ENCODE measurements at regions not wholly inside any gene's neighbourhood (a gene's known extent, or its start where the extent isn't known, plus 50 kb on each side); places are given as distances from the start of the nearest gene placed in this dataset.

DNA sequence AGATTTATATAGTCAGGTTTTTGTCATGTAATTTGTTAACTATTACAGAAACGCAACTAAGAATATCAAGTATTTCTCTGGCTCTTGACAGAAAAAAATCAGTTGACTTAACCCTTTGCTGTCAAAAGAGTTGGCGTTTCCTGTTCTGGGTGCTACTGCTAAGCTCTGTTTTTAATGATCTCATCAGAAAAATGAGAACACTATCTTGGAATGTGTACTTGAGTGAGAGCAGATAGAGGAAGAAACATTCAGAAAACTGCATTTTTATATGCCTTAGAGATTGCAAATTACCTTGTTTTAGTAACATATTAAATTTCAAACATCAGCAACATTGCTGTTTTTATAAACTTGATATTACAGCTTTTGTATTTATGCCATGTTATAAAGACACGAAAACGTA lies 297.9 kb downstream of the RDH14 start:
- no peak for DNase-seq (ENCODE audit: low read depth)

DNA sequence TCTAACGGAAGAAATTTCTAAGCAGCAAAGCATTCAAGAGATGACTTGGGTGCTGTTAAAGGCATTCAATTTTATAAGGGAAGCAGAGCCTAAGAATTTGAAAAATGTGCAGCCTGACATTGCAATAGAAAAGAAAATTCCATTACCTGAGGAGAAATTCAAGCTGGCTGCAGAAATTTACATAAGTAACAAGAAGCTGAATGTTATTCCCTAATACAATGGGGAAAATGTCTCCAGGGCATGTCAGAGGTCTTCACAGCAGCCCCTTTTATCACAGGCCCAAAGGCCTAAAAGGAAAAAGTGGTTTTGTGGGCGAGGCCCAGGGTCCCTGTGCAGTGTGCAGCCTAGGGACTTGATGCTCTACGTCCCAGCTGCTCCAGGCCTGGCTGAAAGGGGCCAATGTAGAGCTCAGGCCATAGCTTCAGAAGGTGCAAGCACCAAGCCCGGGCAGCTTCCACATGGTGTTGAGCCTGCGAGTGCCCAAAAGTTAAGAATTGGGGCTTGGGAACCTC lies 306.7 kb downstream of the RDH14 start:
- DNase-seq (ENCODE audit: low read depth): no peak

DNA sequence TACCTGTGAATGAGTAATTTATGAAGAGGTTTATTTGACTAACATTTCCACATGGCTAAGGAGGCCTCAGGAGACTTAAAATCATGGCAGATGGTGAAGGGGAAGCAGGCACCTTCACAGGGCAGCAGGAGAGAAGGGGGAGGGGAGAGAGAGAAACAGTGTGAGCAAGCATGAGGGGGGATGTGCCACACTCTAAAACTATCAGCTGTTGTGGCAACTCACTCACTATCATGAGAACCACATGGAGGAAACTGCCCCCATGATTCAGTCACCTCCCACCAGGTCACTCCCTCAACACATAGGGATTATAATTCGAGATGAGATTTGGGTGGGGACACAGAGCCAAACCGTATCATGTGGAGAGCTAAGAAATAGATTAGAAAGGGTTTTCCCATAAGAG lies 309.0 kb downstream of the RDH14 start:
- no peak for DNase-seq (ENCODE audit: low read depth)

DNA sequence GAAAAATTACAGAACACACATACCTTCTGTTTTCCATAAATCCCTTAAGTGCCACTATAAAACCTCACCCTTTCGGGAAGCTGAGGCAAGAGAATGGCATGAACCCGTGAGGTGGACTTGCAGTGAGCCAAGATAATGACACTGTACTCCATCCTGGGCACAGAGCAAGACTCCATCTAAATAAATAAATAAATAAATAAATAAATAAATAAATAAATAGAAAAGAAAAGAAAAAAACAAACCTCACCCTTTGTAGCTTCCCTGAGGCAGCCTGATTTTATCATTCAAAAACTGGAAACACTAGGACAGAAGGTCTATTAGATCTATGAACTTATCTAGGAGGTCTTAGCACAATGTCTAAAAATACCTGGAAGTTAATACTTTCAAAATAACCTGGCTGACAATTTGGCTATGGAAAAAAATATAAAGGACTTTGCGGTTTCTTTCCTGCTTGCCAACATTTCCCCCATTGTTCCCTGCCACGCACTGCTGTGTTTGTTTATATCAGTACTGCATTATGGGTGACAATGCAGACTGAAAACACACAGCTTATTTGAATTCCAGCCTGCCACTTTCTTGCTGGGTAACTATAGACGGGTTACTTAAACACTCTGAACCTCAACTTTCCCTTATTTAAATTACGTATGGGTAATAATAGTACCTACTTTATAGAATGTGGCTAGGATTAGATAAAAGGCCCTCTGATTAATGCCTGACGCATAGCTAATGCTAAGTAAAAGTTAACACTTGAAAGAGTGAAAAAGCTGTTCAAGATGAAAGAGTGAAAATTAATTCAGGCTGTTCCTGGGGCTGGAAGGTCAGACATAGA lies 313.0 kb downstream of the RDH14 start:
- DNase-seq (ENCODE audit: low read depth): no peak

DNA sequence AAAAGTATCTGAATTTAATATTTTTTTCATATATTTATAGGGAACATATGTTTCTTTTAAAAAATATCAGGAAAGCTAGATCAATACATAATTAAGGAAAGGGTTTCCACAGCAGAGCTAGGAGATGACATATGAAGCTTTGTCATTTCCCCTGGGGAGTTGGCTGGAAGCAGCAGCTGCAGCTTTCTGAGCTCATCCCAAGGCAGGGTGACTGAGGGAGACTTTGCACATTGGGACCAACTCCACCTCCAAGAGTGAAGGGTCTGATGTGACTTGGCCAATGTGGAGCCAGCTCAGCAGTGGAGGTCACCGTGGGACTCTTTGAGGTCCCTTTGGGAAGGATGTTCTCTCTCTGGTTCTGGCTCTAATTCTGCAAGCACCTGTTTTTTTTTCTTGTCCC lies 315.1 kb downstream of the RDH14 start:
- DNase-seq (ENCODE audit: low read depth): no peak

DNA sequence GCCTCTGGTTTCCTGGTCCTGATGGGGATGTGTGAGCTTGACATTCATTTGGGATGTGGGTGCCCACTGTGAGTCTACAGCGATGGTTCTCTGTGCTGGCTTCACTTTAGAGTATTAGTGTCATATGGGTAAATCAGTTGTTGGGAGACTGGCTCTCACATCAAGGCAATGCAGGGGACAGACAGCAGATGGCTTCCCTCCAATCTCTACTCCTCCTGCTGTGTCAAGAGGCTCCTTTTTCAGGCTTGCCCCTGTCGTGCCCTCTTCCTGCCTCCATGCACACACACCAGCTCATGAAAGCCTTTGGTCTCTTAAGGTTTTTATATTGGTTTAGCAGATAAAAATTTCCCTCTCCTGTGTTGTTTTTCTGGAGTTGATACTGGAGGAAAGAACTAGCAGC lies 315.6 kb downstream of the RDH14 start:
- DNase-seq (ENCODE audit: low read depth): no peak

DNA sequence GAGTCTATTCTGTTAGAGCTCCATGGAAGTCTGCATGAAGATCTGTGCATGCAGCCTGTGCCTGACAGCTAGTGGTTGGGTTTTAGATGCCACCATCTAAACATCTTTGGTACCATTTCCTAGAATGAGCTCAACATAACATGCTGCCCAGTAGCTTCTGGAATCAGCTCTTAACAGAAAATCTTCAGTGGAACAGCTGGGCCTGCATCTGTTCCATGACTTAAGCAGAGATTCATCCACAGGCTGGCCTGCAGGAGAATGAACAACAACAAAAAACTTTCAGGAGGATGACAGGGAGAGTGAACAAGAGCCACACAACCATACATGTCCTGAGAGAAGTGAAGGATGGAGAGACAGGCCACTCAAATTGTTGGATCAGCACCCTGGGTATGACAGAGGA lies 316.6 kb downstream of the RDH14 start:
- DNase-seq (ENCODE audit: low read depth): no peak

DNA sequence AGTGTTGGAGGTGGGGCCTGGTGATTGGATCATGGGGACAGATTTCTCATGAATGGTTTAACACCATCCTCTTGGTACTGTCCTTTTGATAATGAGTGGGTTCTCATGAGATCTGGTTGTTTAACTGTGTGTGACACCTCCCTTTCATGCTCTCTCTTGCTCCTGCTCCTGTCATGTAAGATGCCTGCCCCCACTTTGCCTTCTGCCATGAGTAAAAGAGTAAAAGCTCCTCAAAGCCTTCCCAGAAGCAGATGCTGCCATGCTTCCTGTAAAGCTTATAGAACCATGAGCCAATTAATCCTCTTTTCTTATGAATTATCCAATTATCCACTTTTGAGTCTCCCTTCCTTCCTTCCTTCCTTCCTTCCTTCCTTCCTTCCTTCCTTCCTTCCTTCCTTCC lies 317.7 kb downstream of the RDH14 start:
- no peak for DNase-seq (ENCODE audit: low read depth)

DNA sequence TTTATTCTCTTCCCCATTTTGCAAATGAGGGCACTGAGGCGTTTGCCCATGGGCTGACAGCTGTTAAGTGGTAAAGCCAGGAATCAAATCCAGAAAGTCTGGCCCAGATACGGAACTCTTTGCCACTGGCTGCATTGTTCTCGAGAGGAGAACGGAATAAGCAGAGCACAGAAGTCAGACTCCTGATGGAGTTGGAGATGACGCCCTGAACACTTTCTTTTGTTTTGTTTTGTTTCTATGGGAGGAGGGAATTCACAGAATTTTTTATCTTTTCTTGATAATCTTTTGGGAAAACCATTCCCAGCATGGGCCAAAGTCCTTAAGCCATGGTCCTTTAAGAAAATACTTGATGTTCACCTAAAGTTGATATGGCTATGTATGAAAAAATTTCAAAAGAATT lies 322.2 kb downstream of the RDH14 start:
- no peak for DNase-seq (ENCODE audit: low read depth)

DNA sequence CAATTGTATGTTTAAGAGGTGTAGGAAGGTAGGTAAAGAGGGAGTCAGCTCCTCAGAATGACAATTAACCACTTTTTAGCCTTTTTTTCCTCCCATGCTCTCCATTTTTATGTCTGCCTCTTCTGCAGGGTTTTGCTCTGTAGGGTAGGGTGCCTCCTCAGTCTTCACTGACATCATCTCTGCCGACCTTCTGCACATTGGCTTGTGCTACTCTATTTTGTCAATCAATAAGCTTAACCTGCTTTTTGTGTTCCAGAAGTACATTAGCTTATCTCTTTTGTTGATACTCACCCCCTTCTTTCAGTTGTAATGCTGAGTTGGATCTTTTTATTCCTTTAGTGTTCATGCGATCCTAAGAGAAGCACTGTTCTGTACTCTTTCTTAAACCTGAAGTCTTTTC lies 323.2 kb downstream of the RDH14 start:
- DNase-seq (ENCODE audit: low read depth): no peak

DNA sequence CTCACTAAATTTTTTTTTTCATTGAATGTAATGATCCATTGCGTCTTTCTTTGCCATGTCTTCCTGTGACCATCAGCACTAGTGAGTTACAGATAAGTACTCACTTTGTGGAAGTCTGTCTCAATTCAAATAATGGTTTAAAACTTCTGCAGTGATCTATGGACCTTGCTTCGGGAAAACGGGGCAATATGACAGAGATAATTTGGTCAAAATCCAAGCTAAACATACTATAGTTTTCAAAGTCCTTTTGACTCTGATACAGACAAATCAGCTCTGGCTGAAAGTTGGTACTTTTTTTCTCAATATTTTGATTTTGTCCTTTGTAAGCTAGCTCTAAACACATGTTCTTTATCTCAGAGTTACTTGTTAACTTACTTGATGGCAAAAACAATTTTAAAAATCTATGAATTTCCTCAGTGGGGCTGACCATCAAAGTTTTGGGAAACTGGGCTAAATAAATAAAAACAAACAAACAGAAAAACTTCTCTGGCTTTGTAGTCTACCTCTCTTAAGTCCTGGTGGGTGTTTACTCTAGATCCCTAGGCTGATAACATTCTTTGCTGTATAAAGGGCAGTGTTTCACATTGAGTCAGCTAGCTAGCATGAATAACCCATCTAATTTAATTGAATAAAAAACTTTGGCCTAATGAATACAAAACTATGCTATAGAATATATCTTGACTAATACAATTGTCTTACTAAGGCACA lies 327.6 kb downstream of the RDH14 start:
- DNase-seq (ENCODE audit: low read depth): no peak

DNA sequence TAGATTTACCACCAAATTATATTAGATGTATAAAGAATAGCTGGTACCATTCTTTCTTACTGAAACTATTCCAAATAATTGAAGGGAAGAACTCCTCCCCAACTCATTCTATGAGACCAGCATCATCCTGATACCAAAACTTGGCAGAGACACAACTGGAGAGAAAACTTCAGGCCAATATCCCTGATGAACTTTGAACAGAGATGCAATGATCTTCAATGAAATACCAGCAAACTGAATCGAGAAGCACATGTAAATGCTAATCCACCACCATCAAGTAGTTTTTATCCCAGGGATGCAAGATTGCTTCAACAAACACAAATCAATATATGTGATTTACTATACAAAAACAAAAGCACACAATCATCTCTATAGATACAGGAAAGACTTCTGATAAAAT lies 329.8 kb downstream of the RDH14 start:
- DNase-seq (ENCODE audit: low read depth): no peak

DNA sequence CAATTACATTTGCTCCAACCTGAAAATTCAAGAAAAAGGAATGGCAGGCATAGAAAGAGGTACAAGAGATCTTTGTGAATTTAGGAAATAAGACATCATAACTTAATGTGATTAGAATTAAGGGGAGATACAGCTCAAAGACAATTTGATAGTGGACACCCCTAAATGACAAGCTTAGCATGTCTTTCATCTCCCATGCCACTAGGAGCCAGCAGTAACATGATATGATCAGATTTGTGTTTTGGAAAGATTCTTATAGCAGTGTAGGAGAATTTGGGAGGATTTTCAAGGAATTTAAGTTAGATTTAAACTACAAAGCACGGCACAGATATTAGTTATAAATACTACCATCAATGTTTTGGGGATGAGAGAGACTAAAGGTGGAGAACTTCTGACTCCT lies 340.8 kb downstream of the RDH14 start:
- no peak for DNase-seq (ENCODE audit: low read depth)

DNA sequence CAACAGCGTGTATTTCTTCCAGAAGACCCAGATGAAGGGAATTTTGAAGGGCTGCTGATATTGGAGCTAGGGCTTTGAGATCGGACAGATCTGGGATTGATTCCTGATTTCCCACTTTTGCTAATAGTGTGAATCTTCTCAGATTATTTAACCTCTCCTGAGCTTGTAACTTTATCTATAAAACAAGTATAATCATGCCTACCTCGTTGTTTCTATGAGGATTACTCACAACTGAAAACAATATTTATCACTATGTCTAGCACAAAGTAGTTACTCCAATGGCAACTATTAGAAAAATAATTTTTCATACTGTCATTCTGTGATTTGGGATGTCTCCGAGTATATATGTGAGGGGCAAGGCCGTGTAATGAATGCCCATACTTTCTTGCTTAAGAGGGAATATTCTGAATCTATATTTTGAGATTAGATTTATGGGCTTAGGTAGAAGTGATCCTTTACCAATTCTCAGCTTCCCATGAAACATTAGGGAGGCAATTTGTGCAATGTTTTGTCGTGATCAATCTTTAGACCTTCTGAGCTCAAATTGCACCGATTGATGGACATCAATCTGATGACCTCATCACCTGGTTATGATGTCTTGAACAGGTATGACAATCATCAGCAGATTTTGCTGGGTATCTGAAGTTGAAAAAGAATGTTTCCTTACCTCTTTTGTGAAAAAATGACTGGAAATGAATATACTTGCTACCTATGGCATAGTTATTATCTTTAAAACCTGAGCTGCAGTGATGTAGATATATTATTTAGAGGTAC lies 339.9 kb downstream of the KCNS3 start:
- DNase-seq (ENCODE audit: low read depth): no peak

DNA sequence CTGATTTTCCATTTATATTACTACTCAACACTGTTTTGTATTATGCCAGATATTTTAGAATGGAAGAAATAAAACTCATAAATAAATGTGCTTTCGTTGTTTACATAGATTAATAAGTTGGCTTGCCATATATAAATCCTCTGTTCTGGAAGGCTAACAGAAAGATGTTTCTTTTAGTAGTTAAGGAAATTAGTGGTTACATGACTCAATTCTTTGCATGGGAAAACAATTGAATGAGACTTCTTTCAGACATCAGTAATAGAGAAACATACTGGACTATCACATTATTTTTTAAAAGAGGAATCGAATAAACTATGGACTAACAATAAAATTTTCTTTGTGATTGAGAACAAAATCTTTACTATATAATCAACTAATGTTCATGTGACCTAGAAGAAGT lies 336.5 kb downstream of the KCNS3 start:
- no peak for DNase-seq (ENCODE audit: low read depth)

DNA sequence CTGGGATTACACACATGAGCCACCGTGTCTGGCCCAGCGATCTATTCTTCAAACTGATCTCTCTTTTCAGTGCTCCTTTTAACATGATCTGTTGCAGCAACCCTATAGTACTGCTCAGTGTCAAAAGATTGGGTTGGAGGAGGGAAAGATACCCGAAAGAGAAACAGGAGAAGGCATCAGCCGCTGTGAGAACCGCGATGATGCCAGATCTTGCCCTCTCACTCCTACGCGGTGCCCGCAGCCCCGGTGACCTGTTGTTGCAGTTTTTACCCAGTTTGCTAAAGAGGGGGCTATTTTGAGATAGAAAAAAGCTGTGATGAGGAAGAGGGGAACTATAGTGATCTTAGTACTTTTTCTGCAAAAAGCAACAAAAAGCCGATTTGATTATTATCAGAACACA lies 335.5 kb downstream of the KCNS3 start:
- DNase-seq (ENCODE audit: low read depth): no peak

DNA sequence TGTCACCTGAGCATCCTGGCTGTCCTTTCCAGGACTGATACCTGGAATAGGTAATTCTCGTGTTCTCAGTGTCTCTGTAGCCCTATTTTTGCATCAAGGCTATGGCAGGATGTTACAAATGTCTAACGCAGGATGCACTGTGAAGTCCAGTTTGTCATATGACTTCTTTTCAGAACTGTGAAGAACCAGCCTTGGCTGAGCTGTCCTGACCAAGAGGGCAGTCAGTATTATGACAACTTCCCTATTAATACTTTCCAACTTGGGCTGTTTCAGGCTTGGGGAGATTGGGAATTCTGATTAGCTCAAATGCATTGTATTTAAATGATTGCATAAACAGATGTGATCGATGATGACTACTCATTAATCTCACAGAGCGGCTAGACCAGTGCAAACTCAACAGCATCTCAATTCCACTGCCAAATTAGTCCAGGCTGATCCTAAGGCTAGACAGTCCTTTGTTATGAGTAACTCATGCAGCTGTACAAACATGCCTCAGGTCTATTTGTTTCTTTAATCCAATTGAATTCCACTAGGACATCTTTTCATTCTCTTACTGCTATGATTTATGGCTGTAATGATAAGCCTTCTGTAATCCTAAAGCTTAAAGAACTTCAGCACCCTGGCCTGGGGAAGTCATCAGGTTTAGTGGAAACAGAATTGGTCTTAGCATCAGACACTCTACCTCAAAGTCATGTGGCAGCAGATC lies 331.6 kb downstream of the KCNS3 start:
- peak; percentile 77 for DNase-seq (ENCODE audit: low read depth)

DNA sequence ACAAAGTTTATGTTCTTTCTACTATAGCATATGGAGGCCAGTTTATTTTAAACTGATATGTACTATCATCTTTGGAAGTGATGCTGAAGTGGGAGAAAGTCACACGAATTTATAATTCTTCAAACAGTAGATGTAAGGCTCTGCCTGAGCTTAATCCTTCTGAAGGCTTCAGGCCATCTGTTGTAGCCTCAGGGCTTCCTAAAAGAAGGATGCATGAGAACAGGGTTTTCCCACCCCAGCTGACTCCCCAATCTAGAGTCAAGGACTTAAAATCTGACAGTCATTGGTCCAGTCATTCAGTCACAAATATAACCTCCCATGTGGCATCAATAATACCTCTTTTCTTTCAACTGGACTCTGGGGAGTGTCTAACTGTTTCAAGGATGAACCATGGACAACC lies 330.5 kb downstream of the KCNS3 start:
- no peak for DNase-seq (ENCODE audit: low read depth)

DNA sequence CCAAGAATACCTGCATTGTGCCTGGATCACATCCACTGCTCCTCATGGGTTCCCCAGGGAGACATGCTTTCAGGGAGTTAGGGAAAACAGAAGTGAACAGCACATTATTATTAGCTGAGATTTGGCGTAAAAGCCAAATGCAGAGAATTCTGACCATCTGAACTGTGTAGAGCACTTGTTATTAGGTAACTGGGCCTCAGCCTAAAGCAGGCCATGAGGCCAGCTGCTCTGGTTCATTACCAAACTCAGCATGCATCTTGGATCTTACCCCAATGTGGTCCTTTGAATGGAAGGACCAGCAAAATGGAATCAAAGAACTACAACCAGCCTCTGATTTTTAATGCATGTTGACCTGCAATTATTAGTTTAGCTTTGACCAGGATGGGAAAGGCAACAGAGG lies 322.3 kb downstream of the KCNS3 start:
- no peak for DNase-seq (ENCODE audit: low read depth)

DNA sequence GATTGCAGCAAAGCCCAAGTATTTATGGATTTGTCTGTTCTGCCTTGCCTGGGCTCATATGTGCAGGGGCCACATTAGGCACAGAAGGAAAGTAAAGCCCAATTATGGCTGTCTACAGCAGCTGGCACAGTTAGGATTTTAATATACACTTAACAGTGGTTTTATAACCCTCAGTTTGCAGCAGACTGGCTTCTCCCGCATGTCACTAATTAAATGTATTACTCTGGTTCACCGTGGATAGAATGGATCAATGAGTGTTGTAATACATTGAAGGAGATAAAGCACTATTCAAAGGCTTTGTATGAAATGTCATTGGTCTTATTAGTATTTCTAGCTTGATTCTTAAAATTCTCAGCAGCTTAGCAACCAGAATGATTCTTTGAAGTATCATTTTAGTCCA lies 320.2 kb downstream of the KCNS3 start:
- no peak for DNase-seq (ENCODE audit: low read depth)

DNA sequence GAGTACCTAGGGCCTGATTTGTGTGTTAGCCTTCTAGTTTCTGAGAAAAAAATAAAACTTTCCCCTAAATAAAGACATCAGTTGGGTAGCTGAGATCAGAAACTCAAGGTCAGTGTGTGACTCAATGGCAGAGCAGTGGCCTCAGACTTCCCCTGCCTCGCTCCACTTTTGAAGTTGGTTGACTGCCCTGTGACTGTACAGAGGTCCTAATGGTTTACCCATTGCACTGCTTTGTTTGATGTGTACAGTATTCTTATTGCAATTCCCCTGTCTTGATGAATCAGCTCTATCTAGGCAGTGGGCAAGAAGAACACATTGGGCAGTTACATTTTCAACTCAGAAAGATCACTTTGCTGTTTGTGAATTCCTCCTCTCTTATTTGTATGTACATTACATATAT lies 315.7 kb downstream of the KCNS3 start:
- DNase-seq (ENCODE audit: low read depth): no peak
